ENCODE measurements at regions not wholly inside any gene's neighbourhood (a gene's known extent, or its start where the extent isn't known, plus 50 kb on each side); places are given as distances from the start of the nearest gene placed in this dataset.

DNA sequence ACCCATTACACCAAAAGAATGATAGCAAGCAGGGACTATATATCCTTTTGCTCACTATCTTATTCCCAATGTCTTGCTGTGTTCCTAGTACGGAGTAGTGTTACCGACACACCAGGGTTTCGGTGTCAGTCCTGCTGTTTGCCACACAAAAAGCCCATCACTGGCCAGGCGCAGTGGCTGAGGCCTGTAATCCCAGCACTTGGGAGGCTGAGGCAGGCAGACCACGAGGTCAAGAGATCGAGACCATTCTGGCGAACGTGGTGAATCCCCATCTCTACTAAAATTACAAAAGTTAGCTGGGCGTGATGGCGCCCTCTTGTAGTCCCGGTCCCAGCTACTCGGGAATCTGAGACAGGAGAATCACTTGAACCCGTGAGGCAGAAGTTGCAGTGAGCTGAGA is 1467.3 kb upstream of the MIR17HG start:
- TF ChIP-seq, protein P1, sequence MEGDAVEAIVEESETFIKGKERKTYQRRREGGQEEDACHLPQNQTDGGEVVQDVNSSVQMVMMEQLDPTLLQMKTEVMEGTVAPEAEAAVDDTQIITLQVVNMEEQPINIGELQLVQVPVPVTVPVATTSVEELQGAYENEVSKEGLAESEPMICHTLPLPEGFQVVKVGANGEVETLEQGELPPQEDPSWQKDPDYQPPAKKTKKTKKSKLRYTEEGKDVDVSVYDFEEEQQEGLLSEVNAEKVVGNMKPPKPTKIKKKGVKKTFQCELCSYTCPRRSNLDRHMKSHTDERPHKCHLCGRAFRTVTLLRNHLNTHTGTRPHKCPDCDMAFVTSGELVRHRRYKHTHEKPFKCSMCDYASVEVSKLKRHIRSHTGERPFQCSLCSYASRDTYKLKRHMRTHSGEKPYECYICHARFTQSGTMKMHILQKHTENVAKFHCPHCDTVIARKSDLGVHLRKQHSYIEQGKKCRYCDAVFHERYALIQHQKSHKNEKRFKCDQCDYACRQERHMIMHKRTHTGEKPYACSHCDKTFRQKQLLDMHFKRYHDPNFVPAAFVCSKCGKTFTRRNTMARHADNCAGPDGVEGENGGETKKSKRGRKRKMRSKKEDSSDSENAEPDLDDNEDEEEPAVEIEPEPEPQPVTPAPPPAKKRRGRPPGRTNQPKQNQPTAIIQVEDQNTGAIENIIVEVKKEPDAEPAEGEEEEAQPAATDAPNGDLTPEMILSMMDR (IDR thresholded peaks at IDR 0.05 in 2 of 3, conservative IDR thresholded peaks at IDR 0.05 in 1 of 3; ENCODE audit: borderline replicate concordance in 1 of 3, insufficient read depth in 1 of 3, low read depth in 2 of 3, low read length in 2 of 3) = no peak
- TF ChIP-seq EZH2 (IDR thresholded peaks at IDR 0.05) (no peak), SRF (IDR thresholded peaks at IDR 0.05; ENCODE audit: low read depth) (no peak), POLR2AphosphoS5 (IDR thresholded peaks at IDR 0.05; ENCODE audit: low read depth, low read length) (no peak), POLR2A (IDR thresholded peaks at IDR 0.05; ENCODE audit: borderline replicate concordance, extremely low read depth, insufficient read depth, insufficient read length) (no peak), EGR1 (IDR thresholded peaks at IDR 0.05; ENCODE audit: low read depth) (no peak), ZNF274 (IDR thresholded peaks at IDR 0.05; ENCODE audit: low read depth, low read length) (no peak)
- TF ChIP-seq, protein P2, sequence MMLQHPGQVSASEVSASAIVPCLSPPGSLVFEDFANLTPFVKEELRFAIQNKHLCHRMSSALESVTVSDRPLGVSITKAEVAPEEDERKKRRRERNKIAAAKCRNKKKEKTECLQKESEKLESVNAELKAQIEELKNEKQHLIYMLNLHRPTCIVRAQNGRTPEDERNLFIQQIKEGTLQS (IDR thresholded peaks at IDR 0.05) = no peak
- TF ChIP-seq, protein P3, sequence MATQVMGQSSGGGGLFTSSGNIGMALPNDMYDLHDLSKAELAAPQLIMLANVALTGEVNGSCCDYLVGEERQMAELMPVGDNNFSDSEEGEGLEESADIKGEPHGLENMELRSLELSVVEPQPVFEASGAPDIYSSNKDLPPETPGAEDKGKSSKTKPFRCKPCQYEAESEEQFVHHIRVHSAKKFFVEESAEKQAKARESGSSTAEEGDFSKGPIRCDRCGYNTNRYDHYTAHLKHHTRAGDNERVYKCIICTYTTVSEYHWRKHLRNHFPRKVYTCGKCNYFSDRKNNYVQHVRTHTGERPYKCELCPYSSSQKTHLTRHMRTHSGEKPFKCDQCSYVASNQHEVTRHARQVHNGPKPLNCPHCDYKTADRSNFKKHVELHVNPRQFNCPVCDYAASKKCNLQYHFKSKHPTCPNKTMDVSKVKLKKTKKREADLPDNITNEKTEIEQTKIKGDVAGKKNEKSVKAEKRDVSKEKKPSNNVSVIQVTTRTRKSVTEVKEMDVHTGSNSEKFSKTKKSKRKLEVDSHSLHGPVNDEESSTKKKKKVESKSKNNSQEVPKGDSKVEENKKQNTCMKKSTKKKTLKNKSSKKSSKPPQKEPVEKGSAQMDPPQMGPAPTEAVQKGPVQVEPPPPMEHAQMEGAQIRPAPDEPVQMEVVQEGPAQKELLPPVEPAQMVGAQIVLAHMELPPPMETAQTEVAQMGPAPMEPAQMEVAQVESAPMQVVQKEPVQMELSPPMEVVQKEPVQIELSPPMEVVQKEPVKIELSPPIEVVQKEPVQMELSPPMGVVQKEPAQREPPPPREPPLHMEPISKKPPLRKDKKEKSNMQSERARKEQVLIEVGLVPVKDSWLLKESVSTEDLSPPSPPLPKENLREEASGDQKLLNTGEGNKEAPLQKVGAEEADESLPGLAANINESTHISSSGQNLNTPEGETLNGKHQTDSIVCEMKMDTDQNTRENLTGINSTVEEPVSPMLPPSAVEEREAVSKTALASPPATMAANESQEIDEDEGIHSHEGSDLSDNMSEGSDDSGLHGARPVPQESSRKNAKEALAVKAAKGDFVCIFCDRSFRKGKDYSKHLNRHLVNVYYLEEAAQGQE (IDR thresholded peaks at IDR 0.05; ENCODE audit: low read depth) = no peak

All from HCT116 (cell line).